ENCODE measurements at regions not wholly inside any gene's neighbourhood (a gene's known extent, or its start where the extent isn't known, plus 50 kb on each side); places are given as distances from the start of the nearest gene placed in this dataset.

- DNase-seq (ENCODE audit: low read depth): no peak
- no peak for TF ChIP-seq CTCF (IDR thresholded peaks at IDR 0.05; ENCODE audit: control insufficient read depth, extremely low read depth, insufficient read depth)
Measured at GRCh38 chr2:62291517-62292137, 95.7 kb downstream of the B3GNT2 start.

GRCh38 chr2:62291052-62291451 lies 95.1 kb downstream of the B3GNT2 start:
- no peak for DNase-seq (ENCODE audit: low read depth)
- TF ChIP-seq CTCF (IDR thresholded peaks at IDR 0.05; ENCODE audit: control insufficient read depth, extremely low read depth, insufficient read depth): no peak
- H3K4me3 ChIP-seq (ENCODE audit: low read depth, low read length): no peak overlapping the region

More at GRCh38 chr2:62291517-62292137, 95.7 kb downstream of the B3GNT2 start:
- H3K4me3 ChIP-seq (ENCODE audit: low read depth, low read length): no peak overlapping the region

GRCh38 chr2:62287899-62288880 lies 92.3 kb downstream of the B3GNT2 start:
- no peak for DNase-seq (ENCODE audit: low read depth)
- TF ChIP-seq CTCF (IDR thresholded peaks at IDR 0.05; ENCODE audit: control insufficient read depth, extremely low read depth, insufficient read depth): no peak
- H3K4me3 ChIP-seq (ENCODE audit: low read depth, low read length): no peak overlapping the region

- TF ChIP-seq CTCF (IDR thresholded peaks at IDR 0.05; ENCODE audit: control insufficient read depth, extremely low read depth, insufficient read depth): no peak
- no peak for DNase-seq (ENCODE audit: low read depth)
- H3K4me3 ChIP-seq (ENCODE audit: low read depth, low read length): no peak overlapping the region
Measured at GRCh38 chr2:62287282-62287681, 91.4 kb downstream of the B3GNT2 start.

GRCh38 chr2:62286089-62286785 lies 90.3 kb downstream of the B3GNT2 start:
- no peak for DNase-seq (ENCODE audit: low read depth)
- H3K4me3 ChIP-seq (ENCODE audit: low read depth, low read length): no peak overlapping the region
- TF ChIP-seq CTCF (IDR thresholded peaks at IDR 0.05; ENCODE audit: control insufficient read depth, extremely low read depth, insufficient read depth): no peak

- no peak for DNase-seq (ENCODE audit: low read depth)
- TF ChIP-seq CTCF (IDR thresholded peaks at IDR 0.05; ENCODE audit: control insufficient read depth, extremely low read depth, insufficient read depth): no peak
- no peak overlapping the region for H3K4me3 ChIP-seq (ENCODE audit: low read depth, low read length)
Measured at GRCh38 chr2:62284980-62285379, 89.1 kb downstream of the B3GNT2 start.
